ENCODE measurements at regions not wholly inside any gene's neighbourhood (a gene's known extent, or its start where the extent isn't known, plus 50 kb on each side); places are given as distances from the start of the nearest gene placed in this dataset.

DNA sequence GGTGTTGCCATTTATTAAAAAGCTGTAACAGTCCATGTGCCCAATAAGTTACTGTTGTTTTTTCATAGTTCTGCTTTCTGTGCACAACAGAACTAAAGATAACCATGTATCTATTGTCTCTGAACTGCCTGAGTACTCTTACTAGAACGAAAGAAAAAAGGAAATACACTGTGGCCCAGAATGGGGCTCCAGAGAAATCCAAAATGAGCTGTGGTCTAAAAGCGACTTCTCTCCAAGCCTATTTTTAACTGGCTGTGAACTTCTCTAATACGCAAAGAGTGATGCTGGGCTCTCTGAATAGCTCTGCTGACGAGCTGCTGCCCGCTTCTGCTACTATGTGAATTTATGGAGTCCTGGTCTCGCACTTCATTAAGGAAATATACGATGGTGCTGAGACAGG lies 56.2 kb upstream of the LPP start:
- no peak for DNase-seq (ENCODE audit: low read depth in 2 of 2)

DNA sequence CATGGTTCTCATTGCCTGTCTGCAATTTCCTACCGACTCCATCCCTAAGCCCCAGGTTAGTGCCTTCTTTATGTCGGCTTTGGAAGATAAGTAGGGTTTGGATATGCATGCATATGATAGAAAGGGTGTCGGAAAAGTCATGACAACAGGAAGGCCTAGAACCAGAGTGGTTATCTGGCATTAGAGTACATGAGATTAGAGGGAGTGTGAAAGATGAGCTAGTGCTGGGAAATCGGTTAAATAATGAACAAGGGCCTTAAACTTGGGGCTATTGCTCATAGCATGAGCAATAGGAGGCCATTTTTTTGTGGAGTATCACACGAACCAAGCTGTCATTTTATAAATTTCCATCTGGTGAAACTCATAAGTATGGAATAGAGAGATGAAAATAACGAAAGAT lies 54.0 kb upstream of the LPP start:
- DNase-seq (ENCODE audit: low read depth in 2 of 2) = no peak

DNA sequence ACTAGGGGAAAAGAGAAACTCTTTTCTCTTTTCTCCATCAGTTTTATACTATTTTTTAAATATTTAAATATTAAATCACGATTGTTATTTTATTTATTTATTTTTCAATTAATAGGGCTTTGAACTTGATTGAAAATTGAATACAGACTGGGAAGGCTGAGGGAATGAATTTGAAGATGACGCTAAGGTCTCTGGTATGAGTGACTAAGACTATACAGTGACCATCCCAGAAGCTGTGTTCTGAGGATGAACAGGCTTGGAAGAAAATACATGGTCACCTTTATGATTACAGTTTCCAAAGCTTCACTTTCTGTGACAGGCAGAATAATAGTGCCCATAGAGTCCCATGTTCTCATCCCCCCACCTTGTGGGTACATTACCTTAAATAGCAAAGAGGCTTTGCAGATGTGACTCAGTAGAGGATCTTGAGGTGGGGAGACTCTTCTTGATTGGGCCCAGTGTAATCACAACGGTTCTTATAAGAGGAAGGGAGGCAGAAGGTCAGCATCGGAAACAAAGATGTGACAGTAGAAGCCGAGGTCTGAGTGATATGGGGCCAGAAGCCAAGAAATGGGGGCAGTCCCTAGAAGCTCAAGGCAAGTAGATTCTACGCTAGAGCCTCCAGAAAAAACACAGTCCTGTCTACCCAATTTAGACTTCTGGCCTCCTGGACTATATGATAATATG lies 51.0 kb upstream of the LPP start:
- DNase-seq (ENCODE audit: low read depth in 2 of 2) = no peak

DNA sequence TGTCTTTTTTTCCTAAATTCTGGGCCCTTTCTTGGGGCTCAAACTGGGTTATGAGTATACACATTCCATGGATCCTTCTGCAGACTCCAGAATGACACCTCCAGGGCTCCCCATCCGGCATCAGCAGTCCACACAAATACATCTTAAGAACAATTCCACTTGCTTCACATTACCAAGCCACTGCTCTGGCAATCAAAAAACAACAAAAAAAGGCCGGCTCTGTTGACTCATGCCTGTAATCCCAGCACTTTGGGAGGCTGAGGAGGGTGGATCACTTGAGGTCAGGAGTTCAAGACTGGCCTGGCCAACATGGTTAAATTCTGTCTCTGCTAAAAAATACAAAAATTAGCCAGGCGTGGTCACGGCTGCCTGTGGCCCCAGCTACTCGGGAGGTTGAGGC lies 49.9 kb upstream of the LPP start:
- DNase-seq (ENCODE audit: low read depth in 2 of 2) = no peak

All from stimulated activated CD4-positive, alpha-beta T cell treated with anti-CD3 and anti-CD28 coated beads, Interleukin-4, amount 100 ng/mL, for 48 hours (primary cell).